D721Med (cell line): ENCODE measurements at regions not wholly inside any gene's neighbourhood (a gene's known extent, or its start where the extent isn't known, plus 50 kb on each side); places are given as distances from the start of the nearest gene placed in this dataset.

Experiments used
- DNase-seq: peaks from one replicate; pipeline ENCODE4 v3.0.0; 2011; ENCODE audit warnings: low spot score; ENCODE audit not compliant: insufficient read length
- FAIRE-seq: peaks from 2 replicates; lab custom pipeline; 2011; peaks lifted over from hg19 to GRCh38; lab: Jason Lieb, UNC
- TF ChIP-seq, protein P1 (sequence below): IDR thresholded peaks from 2 replicates; pipeline ENCODE4 v1.5.1; 2012; ENCODE audit warnings: mild to moderate bottlenecking, control low read depth; ENCODE audit not compliant: insufficient read depth; ENCODE audit errors: missing control alignments

DNA sequence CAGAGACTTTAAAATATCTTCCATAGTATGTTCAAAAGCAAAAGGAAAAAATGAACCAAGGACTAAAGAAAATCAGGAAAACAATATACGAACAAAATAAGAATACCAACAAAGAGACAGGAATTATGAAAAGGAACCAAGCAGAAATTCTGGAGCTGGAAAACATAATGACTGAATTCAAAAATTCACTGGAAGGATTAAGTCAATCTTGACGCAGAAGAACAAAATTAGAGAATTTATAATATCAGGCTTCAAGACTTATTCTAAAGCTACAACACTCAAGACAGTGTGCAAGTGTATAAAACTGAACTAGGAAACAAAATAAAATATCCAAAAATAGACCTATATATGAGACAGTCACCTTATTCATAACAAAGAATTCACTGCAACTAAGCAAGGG is 56.9 kb upstream of the GYPC start:
- DNase-seq (no peak), FAIRE-seq (no peak)
- TF ChIP-seq, protein P1, sequence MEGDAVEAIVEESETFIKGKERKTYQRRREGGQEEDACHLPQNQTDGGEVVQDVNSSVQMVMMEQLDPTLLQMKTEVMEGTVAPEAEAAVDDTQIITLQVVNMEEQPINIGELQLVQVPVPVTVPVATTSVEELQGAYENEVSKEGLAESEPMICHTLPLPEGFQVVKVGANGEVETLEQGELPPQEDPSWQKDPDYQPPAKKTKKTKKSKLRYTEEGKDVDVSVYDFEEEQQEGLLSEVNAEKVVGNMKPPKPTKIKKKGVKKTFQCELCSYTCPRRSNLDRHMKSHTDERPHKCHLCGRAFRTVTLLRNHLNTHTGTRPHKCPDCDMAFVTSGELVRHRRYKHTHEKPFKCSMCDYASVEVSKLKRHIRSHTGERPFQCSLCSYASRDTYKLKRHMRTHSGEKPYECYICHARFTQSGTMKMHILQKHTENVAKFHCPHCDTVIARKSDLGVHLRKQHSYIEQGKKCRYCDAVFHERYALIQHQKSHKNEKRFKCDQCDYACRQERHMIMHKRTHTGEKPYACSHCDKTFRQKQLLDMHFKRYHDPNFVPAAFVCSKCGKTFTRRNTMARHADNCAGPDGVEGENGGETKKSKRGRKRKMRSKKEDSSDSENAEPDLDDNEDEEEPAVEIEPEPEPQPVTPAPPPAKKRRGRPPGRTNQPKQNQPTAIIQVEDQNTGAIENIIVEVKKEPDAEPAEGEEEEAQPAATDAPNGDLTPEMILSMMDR: no peak

DNA sequence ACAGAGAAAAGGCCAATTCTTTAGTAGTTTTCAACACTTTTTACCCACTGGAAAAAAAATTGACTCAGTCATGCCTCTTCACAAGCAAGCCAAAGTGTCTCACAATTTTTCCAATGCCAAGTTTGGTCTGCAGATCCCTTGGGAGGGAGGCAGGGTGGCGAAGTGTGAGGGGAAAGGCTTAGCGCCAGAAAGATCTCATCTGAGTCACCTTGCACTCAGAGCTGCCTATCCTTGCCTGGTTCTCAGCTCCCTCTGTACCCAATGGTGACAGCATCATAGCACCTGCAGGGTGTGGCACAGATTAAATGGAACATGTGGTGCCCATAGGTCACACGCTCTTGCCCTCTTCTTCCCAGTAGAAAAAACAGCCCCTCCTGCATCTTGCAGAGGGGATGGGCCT is 55.2 kb upstream of the GYPC start:
- DNase-seq: no peak
- TF ChIP-seq, protein P1: no peak
- no peak for FAIRE-seq

DNA sequence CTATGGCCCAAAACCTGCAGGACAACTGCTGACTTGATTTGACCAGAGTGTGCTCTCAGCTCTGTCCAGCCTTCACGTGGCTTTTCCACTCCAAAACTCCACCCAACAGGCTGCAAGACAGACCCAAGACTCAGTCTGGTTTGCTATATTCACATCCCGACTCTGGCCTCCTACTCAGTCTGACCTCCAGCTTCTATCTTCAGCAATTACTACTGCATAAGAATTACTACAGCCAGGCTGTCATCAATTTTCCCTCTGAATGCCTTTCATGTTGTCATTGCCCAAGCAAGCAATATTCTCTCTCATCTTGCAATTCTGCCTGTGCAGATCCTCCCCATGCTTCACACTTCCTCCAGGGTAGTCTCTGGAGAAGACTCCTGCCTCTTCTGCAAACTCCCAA is 53.6 kb upstream of the GYPC start:
- FAIRE-seq (no peak), DNase-seq (no peak)
- TF ChIP-seq, protein P1: no peak
